CD4-positive, CD25-positive, alpha-beta regulatory T cell (primary cell): ENCODE measurements at regions not wholly inside any gene's neighbourhood (a gene's known extent, or its start where the extent isn't known, plus 50 kb on each side); places are given as distances from the start of the nearest gene placed in this dataset.

Experiments
- ATAC-seq, 2 donors: fragments of 150-1000 bp; cut with Tn5 transposase; one replicate each; pipeline ENCODE4 v1.10.0; 2021; ENCODE audit warnings: low read depth in 2 of 2, moderate number of reproducible peaks in 2 of 2, moderate library complexity in 1 of 2
- DNase-seq, 3 donors: peaks; one replicate each; pipeline versions ENCODE4 v3.0.0 to v3.0.0-alpha.2; 2012 to 2022; ENCODE audit warnings: mixed read lengths in 1 of 3
- H3K27ac ChIP-seq: one replicate; pipeline ENCODE4 v1.7.0; 2013; ENCODE audit warnings: mild to moderate bottlenecking, low read length; ENCODE audit not compliant: insufficient read depth, poor library complexity, severe bottlenecking
- H3K27me3 ChIP-seq: one replicate; pipeline ENCODE4 v1.7.0; 2013; ENCODE audit warnings: low read length; ENCODE audit not compliant: control insufficient read depth, insufficient read depth
- H3K36me3 ChIP-seq: one replicate; pipeline ENCODE4 v1.7.0; 2013; ENCODE audit warnings: mild to moderate bottlenecking, low read length, moderate library complexity; ENCODE audit not compliant: control insufficient read depth, insufficient read depth
- H3K4me1 ChIP-seq: 2 replicates; pipeline ENCODE4 v1.7.0; 2013; ENCODE audit warnings: mild to moderate bottlenecking, low read length; ENCODE audit not compliant: insufficient read depth, control insufficient read depth, poor library complexity, severe bottlenecking
- H3K4me3 ChIP-seq: one replicate; pipeline ENCODE4 v1.7.0; 2013; ENCODE audit warnings: low read depth, mild to moderate bottlenecking, low read length, moderate library complexity
- H3K9me3 ChIP-seq, 2 experiments: 1 replicate in 1 of 2; 2 replicates in 1 of 2; pipeline ENCODE4 v1.7.0; 2013; ENCODE audit warnings: low read length in 2 of 2, mild to moderate bottlenecking in 1 of 2, moderate library complexity in 1 of 2; ENCODE audit not compliant: control insufficient read depth in 2 of 2
- H3K27ac Mint-ChIP-seq, 3 donors: one replicate each; pipeline ENCODE4 v1.8.0; 2020 to 2022; ENCODE audit warnings: mild to moderate bottlenecking in 3 of 3, mixed read lengths in 3 of 3, moderate library complexity in 2 of 3
- H3K27me3 Mint-ChIP-seq: one replicate; pipeline ENCODE4 v1.8.0; 2022; ENCODE audit warnings: mild to moderate bottlenecking, mixed read lengths
- H3K36me3 Mint-ChIP-seq: one replicate; pipeline ENCODE4 v1.8.0; 2020; ENCODE audit warnings: mixed read lengths
- H3K4me1 Mint-ChIP-seq, 4 donors: one replicate each; pipeline ENCODE4 v1.8.0; 2020 to 2022; ENCODE audit warnings: mixed read lengths in 4 of 4, mild to moderate bottlenecking in 1 of 4
- H3K4me3 Mint-ChIP-seq, 4 donors: one replicate each; pipeline ENCODE4 v1.8.0; 2020 to 2022; ENCODE audit warnings: mild to moderate bottlenecking in 4 of 4, mixed read lengths in 4 of 4, moderate library complexity in 3 of 4
- H3K9me3 Mint-ChIP-seq, 7 donors: one replicate each; pipeline ENCODE4 v1.8.0; 2020 to 2022; ENCODE audit warnings: mixed read lengths in 7 of 7, mild to moderate bottlenecking in 3 of 7, moderate library complexity in 2 of 7

DNA sequence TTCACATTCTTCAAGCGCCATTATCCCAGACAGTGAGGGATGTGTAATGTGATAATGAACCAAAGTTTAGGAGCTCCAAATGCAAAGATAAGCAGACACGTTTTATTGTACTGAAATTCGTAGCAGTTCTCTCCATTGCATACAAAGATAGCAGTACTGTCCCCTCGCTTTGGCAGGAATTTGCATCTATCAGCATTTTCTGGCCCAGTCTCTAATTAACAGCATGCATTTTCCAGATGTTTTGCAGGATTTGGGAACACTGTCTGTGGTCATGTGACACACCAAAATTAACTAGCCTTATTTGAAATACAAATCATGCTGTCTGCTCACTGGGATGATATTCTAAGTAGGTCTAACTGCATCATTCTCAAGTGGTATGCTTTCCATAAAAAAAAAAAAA, 235.9 kb upstream of the TRPM3 start:
- no peaks in the 10 kb centered on the region for H3K27me3 Mint-ChIP-seq

DNA sequence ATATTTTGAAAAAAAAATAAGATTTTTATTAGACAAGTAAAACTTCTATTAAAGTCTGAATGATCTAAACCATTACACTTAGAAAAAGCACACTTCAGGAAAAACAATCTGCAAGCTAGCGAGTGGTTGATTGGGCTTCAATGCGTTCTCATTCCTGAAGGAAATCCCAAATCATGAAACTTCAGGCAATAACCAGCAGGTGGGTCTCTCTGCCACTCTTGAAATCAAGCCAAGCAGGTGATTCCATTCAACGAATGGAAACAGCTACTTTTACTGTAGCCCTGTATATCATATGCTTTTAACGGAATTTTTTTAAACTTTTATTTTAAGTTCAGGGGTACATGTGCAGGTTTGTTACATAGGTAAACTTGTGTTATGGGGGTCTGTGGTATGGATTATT, 234.5 kb upstream of the TRPM3 start:
- H3K4me1 ChIP-seq = no peaks in the 10 kb centered on the region
- no peaks in the 10 kb centered on the region for H3K27me3 Mint-ChIP-seq
- no peak for ATAC-seq

More for the DNA sequence above, 235.9 kb upstream of the TRPM3 start:
- Histone ChIP-seq H3K4me1 (no peaks in the 10 kb centered on the region), H3K36me3 (no peaks in the 10 kb centered on the region), H3K27me3 (no peaks in the 10 kb centered on the region), H3K4me3 (no peak overlapping the region), H3K9me3 (no peaks in the 10 kb centered on the region), H3K27ac (no peak overlapping the region)
- ATAC-seq = no peak
- Mint-ChIP-seq H3K9me3 (peaks cover 0 to 4% (median 0%) of the 10 kb centered on the region in 7 donors), H3K36me3 (no peaks in the 10 kb centered on the region), H3K4me3 (no peak overlapping the region), H3K27ac (no peak overlapping the region), H3K4me1 (no peaks in the 10 kb centered on the region)
- no peak for DNase-seq

DNA sequence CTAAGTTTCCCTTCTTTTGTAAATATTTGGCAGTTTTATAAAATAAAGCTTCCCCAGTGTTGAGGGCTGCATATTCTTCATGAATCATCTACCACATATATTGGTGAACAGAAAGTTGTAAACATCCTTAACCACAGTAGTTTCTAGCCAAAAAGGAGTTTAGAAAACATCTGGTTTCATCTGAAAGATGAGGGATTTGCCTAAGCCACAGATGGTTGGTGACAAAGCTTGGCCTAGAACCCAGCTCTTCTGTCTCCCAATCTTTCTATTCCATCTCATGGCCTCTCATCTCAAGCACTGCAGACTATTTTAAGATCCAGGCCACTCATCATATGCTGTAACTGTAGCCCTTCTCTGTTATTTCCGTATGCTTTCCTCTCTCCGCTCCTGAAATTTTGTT, 232.3 kb upstream of the TRPM3 start:
- H3K27ac ChIP-seq = no peak overlapping the region
- Mint-ChIP-seq H3K4me1 (no peaks in the 10 kb centered on the region), H3K9me3 (peaks cover 0 to 4% (median 0%) of the 10 kb centered on the region in 7 donors), H3K27me3 (no peaks in the 10 kb centered on the region), H3K4me3 (no peak overlapping the region), H3K27ac (peak overlapping the region in 1 of 3 donors; percentile 58), H3K36me3 (no peaks in the 10 kb centered on the region)
- H3K36me3 ChIP-seq = no peaks in the 10 kb centered on the region
- no peak for DNase-seq
- H3K27me3 ChIP-seq = no peaks in the 10 kb centered on the region
- no peak for ATAC-seq
- H3K4me3 ChIP-seq = no peak overlapping the region
- no peaks in the 10 kb centered on the region for H3K9me3 ChIP-seq
- no peaks in the 10 kb centered on the region for H3K4me1 ChIP-seq

More for the DNA sequence above, 234.5 kb upstream of the TRPM3 start:
- DNase-seq = no peak
- H3K9me3 ChIP-seq = no peaks in the 10 kb centered on the region
- no peak overlapping the region for H3K4me3 Mint-ChIP-seq
- H3K9me3 Mint-ChIP-seq = peaks cover 0 to 4% (median 0%) of the 10 kb centered on the region in 7 donors
- no peak overlapping the region for H3K27ac ChIP-seq
- H3K36me3 ChIP-seq = no peaks in the 10 kb centered on the region
- H3K27ac Mint-ChIP-seq = no peak overlapping the region
- H3K4me3 ChIP-seq = no peak overlapping the region
- no peaks in the 10 kb centered on the region for H3K4me1 Mint-ChIP-seq
- no peaks in the 10 kb centered on the region for H3K36me3 Mint-ChIP-seq
- H3K27me3 ChIP-seq = no peaks in the 10 kb centered on the region

DNA sequence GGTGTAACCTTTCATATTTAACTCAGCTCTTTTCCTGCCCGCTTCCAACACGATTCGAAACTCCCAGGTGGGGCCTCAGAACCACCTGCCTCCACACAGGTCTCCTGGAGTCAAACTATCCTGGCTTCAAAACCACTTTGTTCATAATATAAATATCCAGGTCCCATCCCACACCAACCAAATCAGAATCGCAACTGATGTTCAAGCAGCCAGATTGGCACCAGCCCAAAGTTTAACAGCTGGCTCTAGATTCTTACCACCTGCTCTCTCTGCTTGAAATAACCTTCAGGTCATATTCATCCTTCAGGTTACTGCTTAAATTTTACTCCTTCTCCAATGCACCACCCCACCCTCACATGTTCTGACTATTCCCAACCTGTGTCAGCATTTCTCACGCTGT, 231.4 kb upstream of the TRPM3 start:
- Histone ChIP-seq H3K9me3 (no peaks in the 10 kb centered on the region), H3K4me3 (no peak overlapping the region), H3K36me3 (no peaks in the 10 kb centered on the region), H3K27me3 (no peaks in the 10 kb centered on the region), H3K27ac (no peak overlapping the region), H3K4me1 (no peaks in the 10 kb centered on the region)
- Mint-ChIP-seq H3K27ac (no peak overlapping the region), H3K4me1 (no peaks in the 10 kb centered on the region), H3K27me3 (no peaks in the 10 kb centered on the region), H3K4me3 (no peak overlapping the region), H3K9me3 (peaks cover 0 to 4% (median 0%) of the 10 kb centered on the region in 7 donors), H3K36me3 (no peaks in the 10 kb centered on the region)
- no peak for ATAC-seq
- no peak for DNase-seq

DNA sequence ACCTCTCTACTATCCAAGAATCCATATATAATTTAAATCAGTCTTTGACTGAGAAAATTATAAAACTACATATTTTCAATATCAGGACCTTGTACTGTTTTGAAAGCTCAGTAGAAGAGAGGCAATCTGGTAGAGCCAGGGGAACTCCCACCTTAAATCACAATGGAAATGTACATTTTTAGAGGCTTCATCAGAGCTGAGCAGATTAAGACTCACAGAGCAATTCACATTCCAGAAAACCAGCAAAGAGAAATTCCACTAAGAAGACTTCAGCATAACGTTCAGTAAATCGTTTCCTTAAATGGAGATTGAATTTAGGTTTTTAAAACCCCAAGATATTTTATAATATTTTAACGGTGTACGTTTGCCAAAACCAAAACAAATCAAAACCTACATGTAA, 227.8 kb upstream of the TRPM3 start:
- H3K4me3 ChIP-seq = no peak overlapping the region
- Mint-ChIP-seq H3K27ac (no peak overlapping the region), H3K27me3 (no peaks in the 10 kb centered on the region), H3K4me3 (no peak overlapping the region), H3K9me3 (peaks cover 0 to 5% (median 3%) of the 10 kb centered on the region in 7 donors), H3K36me3 (no peaks in the 10 kb centered on the region), H3K4me1 (no peaks in the 10 kb centered on the region)
- no peak overlapping the region for H3K27ac ChIP-seq
- H3K36me3 ChIP-seq = no peaks in the 10 kb centered on the region
- ATAC-seq = no peak
- H3K9me3 ChIP-seq = no peaks in the 10 kb centered on the region
- no peaks in the 10 kb centered on the region for H3K27me3 ChIP-seq
- no peak for DNase-seq
- H3K4me1 ChIP-seq = no peaks in the 10 kb centered on the region

DNA sequence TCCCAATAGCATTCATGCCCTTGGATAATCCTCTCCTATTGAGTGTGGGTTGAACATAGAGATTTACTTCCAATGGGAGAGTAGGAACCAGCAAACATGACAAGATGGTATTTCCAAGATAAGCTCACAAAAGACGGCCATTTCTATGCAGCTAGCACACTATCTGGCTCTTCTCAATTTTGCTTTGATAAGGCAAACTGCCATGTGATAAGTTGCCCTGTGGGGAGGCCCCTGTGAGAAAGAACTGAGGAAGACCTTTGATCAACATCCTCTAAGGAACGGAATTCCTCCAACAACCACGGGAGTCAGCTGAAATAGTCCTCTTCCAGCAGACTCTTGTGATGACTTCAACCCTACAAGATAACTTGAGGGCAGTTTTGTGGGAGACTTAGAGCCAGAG, 211.9 kb upstream of the TRPM3 start:
- H3K4me1 Mint-ChIP-seq = no peaks in the 10 kb centered on the region
- H3K4me3 Mint-ChIP-seq = no peak overlapping the region
- H3K27me3 Mint-ChIP-seq = peaks cover 11% of the 10 kb centered on the region
- ATAC-seq (no peak), DNase-seq (no peak)
- no peak overlapping the region for H3K27ac Mint-ChIP-seq
- no peaks in the 10 kb centered on the region for H3K4me1 ChIP-seq
- no peaks in the 10 kb centered on the region for H3K27me3 ChIP-seq
- no peak overlapping the region for H3K4me3 ChIP-seq
- no peak overlapping the region for H3K27ac ChIP-seq
- H3K9me3 Mint-ChIP-seq = peaks cover 0 to 14% (median 3%) of the 10 kb centered on the region in 7 donors
- H3K9me3 ChIP-seq = no peaks in the 10 kb centered on the region
- H3K36me3 Mint-ChIP-seq = no peaks in the 10 kb centered on the region
- no peaks in the 10 kb centered on the region for H3K36me3 ChIP-seq

DNA sequence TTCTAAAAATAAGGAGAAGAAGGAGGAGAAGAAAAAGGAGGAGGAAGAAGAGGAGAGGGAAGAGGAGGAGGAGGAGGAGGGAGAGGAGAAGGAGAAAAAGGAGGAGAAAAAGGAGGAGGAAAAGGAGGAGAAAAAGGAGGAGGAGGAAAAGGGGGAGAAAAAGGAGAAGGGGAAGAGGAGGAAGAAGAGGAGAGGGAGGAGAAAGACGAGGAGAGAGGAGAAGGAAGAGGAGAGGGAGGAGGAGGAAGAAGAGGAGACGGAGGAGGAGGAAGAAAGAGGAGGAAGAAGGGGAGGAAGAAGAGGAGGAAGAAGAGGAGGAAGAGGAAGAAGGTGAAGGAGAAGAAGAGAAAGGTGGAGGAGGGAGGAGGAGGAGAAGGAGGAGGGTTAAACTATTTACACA, 210.2 kb upstream of the TRPM3 start:
- Histone ChIP-seq H3K4me1 (no peaks in the 10 kb centered on the region), H3K27me3 (no peaks in the 10 kb centered on the region), H3K4me3 (no peak overlapping the region), H3K9me3 (no peaks in the 10 kb centered on the region), H3K27ac (no peak overlapping the region), H3K36me3 (no peaks in the 10 kb centered on the region)
- no peaks in the 10 kb centered on the region for H3K36me3 Mint-ChIP-seq
- no peak overlapping the region for H3K4me3 Mint-ChIP-seq
- H3K27ac Mint-ChIP-seq = no peak overlapping the region
- H3K9me3 Mint-ChIP-seq = peaks cover 0 to 6% (median 3%) of the 10 kb centered on the region in 7 donors
- DNase-seq (no peak), ATAC-seq (no peak)
- H3K4me1 Mint-ChIP-seq = no peaks in the 10 kb centered on the region
- H3K27me3 Mint-ChIP-seq = peaks cover 11% of the 10 kb centered on the region

DNA sequence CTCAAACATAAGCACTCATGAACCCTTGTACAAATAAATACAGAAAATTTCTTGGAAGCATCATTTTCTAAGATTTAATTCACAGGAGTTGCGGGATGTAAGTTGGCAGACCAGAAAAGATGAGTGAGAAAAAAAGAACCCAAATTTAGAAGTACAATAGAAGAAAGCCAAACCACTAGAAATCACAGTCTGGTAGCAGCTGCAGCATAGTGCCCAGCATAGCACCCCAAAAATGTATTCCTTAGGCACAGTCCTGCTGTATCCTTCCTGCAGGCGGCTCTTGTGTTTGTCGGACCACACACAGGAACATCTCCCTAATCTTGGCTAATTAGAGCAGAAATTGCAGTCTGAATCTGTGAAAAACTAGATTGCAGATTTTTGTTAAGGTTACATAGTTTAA, 208.5 kb upstream of the TRPM3 start:
- ATAC-seq (no peak), DNase-seq (no peak)
- Histone ChIP-seq H3K9me3 (no peaks in the 10 kb centered on the region), H3K27ac (no peak overlapping the region), H3K4me3 (no peak overlapping the region), H3K36me3 (no peaks in the 10 kb centered on the region), H3K4me1 (no peaks in the 10 kb centered on the region), H3K27me3 (no peaks in the 10 kb centered on the region)
- peaks cover 0 to 4% (median 0%) of the 10 kb centered on the region in 7 donors for H3K9me3 Mint-ChIP-seq
- no peaks in the 10 kb centered on the region for H3K36me3 Mint-ChIP-seq
- no peak overlapping the region for H3K4me3 Mint-ChIP-seq
- no peaks in the 10 kb centered on the region for H3K4me1 Mint-ChIP-seq
- H3K27me3 Mint-ChIP-seq = peaks cover 6% of the 10 kb centered on the region
- no peak overlapping the region for H3K27ac Mint-ChIP-seq
